WTC11 (cell line): ENCODE measurements at regions not wholly inside any gene's neighbourhood (a gene's known extent, or its start where the extent isn't known, plus 50 kb on each side); places are given as distances from the start of the nearest gene placed in this dataset.

Experiments
- ATAC-seq: fragments of 200-7000 bp; cut with Tn5 transposase; 2 replicates; pipeline ENCODE4 v1.10.0; 2021; ENCODE audit warnings: mild to moderate bottlenecking, moderate library complexity
- CTCF ChIA-PET: fragments of 300-600 bp; sonication (Branson Sonifier 250); formaldehyde crosslinking; loops from one replicate; lab custom pipeline; 2021; ENCODE audit warnings: antibody characterized with exemption; lab: Charles Lee
- POLR2A ChIA-PET: fragments of 350-600 bp; sonication (Branson Sonifier 250); formaldehyde crosslinking; loops from one replicate; lab custom pipeline; 2021; ENCODE audit warnings: antibody characterized with exemption; lab: Charles Lee
- DNase-seq: peaks from one replicate; pipeline ENCODE4 v3.0.0; 2021; ENCODE audit warnings: low spot score
- H3K27ac Mint-ChIP-seq: 2 replicates; pipeline ENCODE4 v1.8.0; 2021; ENCODE audit warnings: mixed read lengths
- H3K27me3 Mint-ChIP-seq: 2 replicates; pipeline ENCODE4 v1.8.0; 2021; ENCODE audit warnings: low read depth, mild to moderate bottlenecking, moderate library complexity, mixed read lengths
- H3K36me3 Mint-ChIP-seq: 2 replicates; pipeline ENCODE4 v1.8.0; 2021; ENCODE audit warnings: mixed read lengths
- H3K4me1 Mint-ChIP-seq: 2 replicates; pipeline ENCODE4 v1.8.0; 2022; ENCODE audit warnings: mixed read lengths
- H3K4me3 Mint-ChIP-seq: 2 replicates; pipeline ENCODE4 v1.8.0; 2021; ENCODE audit warnings: mild to moderate bottlenecking, moderate library complexity, mixed read lengths
- H3K9me3 Mint-ChIP-seq: 2 replicates; pipeline ENCODE4 v1.8.0; 2021; ENCODE audit warnings: mixed read lengths
- ATF1 ChIP-seq: sonication (generic); formaldehyde crosslinking; IDR thresholded peaks from 2 replicates; pipeline ENCODE4 v1.8.1; 2023; ENCODE audit warnings: mild to moderate bottlenecking, moderate library complexity, missing genetic modification reagents
- ESRRA ChIP-seq: sonication (generic); formaldehyde crosslinking; IDR thresholded peaks from 2 replicates; pipeline ENCODE4 v1.8.1; 2022; ENCODE audit warnings: mild to moderate bottlenecking, missing genetic modification reagents, borderline replicate concordance
- GTF2I ChIP-seq: fragments of 250-450 bp; sonication (Bioruptor Pico); conservative IDR thresholded peaks from 2 replicates; pipeline ENCODE4 v1.4.0; 2021; ENCODE audit warnings: mild to moderate bottlenecking
- JAZF1 ChIP-seq: fragments of 250-450 bp; sonication (Bioruptor Pico); IDR thresholded peaks from 2 replicates; pipeline ENCODE4 v1.9.0; 2021; ENCODE audit warnings: moderate library complexity, mild to moderate bottlenecking, inconsistent platforms
- MXD4 ChIP-seq: fragments of 250-450 bp; sonication (Bioruptor Pico); IDR thresholded peaks from 2 replicates; pipeline ENCODE4 v1.8.0; 2021; ENCODE audit warnings: mild to moderate bottlenecking, moderate library complexity, borderline replicate concordance
- NFATC4 ChIP-seq: fragments of 250-450 bp; sonication (Bioruptor Pico); IDR thresholded peaks from 2 replicates; pipeline ENCODE4 v1.9.0; 2021; ENCODE audit warnings: mild to moderate bottlenecking
- NR1H2 ChIP-seq: sonication (generic); formaldehyde crosslinking; IDR thresholded peaks from 2 replicates; pipeline ENCODE4 v1.9.0; 2021; ENCODE audit warnings: mild to moderate bottlenecking, moderate library complexity, missing genetic modification reagents
- RELA ChIP-seq: sonication (generic); formaldehyde crosslinking; IDR thresholded peaks from 2 replicates; pipeline ENCODE4 v1.8.1; 2022; ENCODE audit warnings: missing genetic modification reagents, mild to moderate bottlenecking, borderline replicate concordance
- RORB ChIP-seq: fragments of 250-450 bp; sonication (Bioruptor Pico); IDR thresholded peaks from 2 replicates; pipeline ENCODE4 v1.9.0; 2021; ENCODE audit warnings: mild to moderate bottlenecking
- SMAD3 ChIP-seq: sonication (generic); formaldehyde crosslinking; IDR thresholded peaks from 2 replicates; pipeline ENCODE4 v1.8.0; 2022; ENCODE audit warnings: missing genetic modification reagents, mild to moderate bottlenecking, borderline replicate concordance
- TCF7 ChIP-seq: sonication (generic); formaldehyde crosslinking; IDR thresholded peaks from 2 replicates; pipeline ENCODE4 v1.8.0; 2022; ENCODE audit warnings: mild to moderate bottlenecking, low read depth, missing genetic modification reagents, moderate library complexity
- TEAD1 ChIP-seq: sonication (generic); formaldehyde crosslinking; IDR thresholded peaks from 2 replicates; pipeline ENCODE4 v1.8.0; 2022; ENCODE audit warnings: mild to moderate bottlenecking, missing genetic modification reagents
- ZNF423 ChIP-seq: fragments of 250-450 bp; sonication (Bioruptor Pico); IDR thresholded peaks from 2 replicates; pipeline ENCODE4 v2.1.2; 2022; ENCODE audit warnings: mild to moderate bottlenecking, moderate library complexity
- TF ChIP-seq, protein P1 (sequence below): sonication (generic); formaldehyde crosslinking; IDR thresholded peaks from 2 replicates; pipeline ENCODE4 v1.8.0; 2022; ENCODE audit warnings: missing genetic modification reagents
- TF ChIP-seq, protein P2 (sequence below): sonication (generic); formaldehyde crosslinking; IDR thresholded peaks from 2 replicates; pipeline ENCODE4 v1.8.1; 2023; ENCODE audit warnings: mild to moderate bottlenecking, missing genetic modification reagents, borderline replicate concordance
- TF ChIP-seq, protein P3 (sequence below): fragments of 250-450 bp; sonication (Bioruptor Pico); IDR thresholded peaks from 2 replicates; pipeline ENCODE4 v1.9.0; 2021; ENCODE audit warnings: moderate library complexity, mild to moderate bottlenecking, inconsistent platforms, borderline replicate concordance
- TF ChIP-seq, protein P4 (sequence below): sonication (generic); formaldehyde crosslinking; IDR thresholded peaks from 2 replicates; pipeline ENCODE4 v1.8.1; 2022; ENCODE audit warnings: low read depth, mild to moderate bottlenecking, moderate library complexity, missing genetic modification reagents, borderline replicate concordance
- TF ChIP-seq, protein P5 (sequence below): sonication (generic); formaldehyde crosslinking; IDR thresholded peaks from 2 replicates; pipeline ENCODE4 v1.8.0; 2023; ENCODE audit warnings: missing genetic modification reagents, mild to moderate bottlenecking, borderline replicate concordance

DNA sequence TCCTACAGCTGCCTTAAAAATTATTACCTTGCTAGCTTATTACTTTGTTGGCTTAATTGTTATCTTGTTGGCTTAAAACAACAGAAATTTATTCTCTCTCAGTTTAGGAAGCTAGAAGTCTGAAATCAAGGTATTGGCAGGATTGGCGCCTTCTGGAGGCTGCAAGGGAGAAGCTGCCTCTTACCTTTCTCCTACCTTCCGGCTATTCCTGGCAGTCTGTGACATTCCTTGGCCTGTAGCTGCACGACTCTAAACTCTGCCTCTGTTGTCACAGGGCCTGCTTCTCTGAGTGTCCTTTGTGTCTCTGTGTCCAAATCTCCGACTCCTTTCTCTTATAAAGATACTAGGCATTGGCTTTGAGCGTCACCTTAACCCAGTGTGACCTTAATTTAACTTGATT is 579.9 kb upstream of the B3GALT2 start (continued):
- TF ChIP-seq, protein P1, sequence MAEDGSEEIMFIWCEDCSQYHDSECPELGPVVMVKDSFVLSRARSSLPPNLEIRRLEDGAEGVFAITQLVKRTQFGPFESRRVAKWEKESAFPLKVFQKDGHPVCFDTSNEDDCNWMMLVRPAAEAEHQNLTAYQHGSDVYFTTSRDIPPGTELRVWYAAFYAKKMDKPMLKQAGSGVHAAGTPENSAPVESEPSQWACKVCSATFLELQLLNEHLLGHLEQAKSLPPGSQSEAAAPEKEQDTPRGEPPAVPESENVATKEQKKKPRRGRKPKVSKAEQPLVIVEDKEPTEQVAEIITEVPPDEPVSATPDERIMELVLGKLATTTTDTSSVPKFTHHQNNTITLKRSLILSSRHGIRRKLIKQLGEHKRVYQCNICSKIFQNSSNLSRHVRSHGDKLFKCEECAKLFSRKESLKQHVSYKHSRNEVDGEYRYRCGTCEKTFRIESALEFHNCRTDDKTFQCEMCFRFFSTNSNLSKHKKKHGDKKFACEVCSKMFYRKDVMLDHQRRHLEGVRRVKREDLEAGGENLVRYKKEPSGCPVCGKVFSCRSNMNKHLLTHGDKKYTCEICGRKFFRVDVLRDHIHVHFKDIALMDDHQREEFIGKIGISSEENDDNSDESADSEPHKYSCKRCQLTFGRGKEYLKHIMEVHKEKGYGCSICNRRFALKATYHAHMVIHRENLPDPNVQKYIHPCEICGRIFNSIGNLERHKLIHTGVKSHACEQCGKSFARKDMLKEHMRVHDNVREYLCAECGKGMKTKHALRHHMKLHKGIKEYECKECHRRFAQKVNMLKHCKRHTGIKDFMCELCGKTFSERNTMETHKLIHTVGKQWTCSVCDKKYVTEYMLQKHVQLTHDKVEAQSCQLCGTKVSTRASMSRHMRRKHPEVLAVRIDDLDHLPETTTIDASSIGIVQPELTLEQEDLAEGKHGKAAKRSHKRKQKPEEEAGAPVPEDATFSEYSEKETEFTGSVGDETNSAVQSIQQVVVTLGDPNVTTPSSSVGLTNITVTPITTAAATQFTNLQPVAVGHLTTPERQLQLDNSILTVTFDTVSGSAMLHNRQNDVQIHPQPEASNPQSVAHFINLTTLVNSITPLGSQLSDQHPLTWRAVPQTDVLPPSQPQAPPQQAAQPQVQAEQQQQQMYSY = no peak
- no peak for TF ChIP-seq NFATC4 (CRISPR knock-in tag)
- TF ChIP-seq NR1H2 = no peak
- TF ChIP-seq, all 79 proteins: peak for 0

DNA sequence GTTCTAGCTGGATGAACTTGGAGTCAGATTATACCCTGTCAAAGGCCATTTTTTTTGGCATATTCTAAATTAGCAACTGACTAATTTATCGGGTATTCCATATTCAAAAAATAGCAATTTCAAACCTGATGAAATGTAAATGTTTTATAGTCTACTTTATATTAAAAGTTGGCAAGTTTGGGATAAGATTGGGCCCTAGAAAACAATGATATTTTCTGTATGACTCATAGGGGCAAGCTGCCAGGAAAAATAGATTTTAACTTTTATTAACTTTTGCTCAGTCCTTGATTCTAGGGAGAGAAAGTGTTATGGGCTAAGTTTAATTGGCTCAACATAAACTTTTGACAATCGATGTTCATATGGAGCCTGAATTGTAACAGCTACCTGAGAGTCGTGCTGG is 576.9 kb upstream of the B3GALT2 start:
- POLR2A ChIA-PET = no interaction called here
- H3K27ac Mint-ChIP-seq = no peak overlapping the region
- no peak for ATAC-seq

DNA sequence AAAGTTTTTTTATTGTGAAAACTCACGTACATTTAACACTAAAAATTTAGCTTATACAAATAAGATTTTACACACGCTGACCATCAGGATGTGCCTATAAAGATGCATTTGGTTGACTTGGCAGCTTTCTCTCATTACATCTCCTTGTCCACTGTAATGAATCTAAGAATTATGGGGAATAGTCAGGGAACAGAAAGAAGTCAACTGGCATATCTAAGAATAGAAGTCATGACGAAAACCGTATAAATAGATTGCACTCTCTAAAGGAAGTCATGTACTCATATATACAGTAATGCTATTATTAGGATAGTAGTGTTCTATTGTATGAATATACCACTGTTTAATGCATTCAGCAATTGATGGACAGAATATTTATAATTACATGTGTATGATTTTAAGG is 575.8 kb upstream of the B3GALT2 start:
- H3K27me3 Mint-ChIP-seq = no peaks in the 10 kb centered on the region
- H3K4me3 Mint-ChIP-seq = no peak overlapping the region
- no peaks in the 10 kb centered on the region for H3K4me1 Mint-ChIP-seq
- no peaks in the 10 kb centered on the region for H3K9me3 Mint-ChIP-seq
- H3K27ac Mint-ChIP-seq = no peak overlapping the region
- POLR2A ChIA-PET = no interaction called here
- DNase-seq = no peak
- ATAC-seq = no peak
- TF ChIP-seq, protein P2, sequence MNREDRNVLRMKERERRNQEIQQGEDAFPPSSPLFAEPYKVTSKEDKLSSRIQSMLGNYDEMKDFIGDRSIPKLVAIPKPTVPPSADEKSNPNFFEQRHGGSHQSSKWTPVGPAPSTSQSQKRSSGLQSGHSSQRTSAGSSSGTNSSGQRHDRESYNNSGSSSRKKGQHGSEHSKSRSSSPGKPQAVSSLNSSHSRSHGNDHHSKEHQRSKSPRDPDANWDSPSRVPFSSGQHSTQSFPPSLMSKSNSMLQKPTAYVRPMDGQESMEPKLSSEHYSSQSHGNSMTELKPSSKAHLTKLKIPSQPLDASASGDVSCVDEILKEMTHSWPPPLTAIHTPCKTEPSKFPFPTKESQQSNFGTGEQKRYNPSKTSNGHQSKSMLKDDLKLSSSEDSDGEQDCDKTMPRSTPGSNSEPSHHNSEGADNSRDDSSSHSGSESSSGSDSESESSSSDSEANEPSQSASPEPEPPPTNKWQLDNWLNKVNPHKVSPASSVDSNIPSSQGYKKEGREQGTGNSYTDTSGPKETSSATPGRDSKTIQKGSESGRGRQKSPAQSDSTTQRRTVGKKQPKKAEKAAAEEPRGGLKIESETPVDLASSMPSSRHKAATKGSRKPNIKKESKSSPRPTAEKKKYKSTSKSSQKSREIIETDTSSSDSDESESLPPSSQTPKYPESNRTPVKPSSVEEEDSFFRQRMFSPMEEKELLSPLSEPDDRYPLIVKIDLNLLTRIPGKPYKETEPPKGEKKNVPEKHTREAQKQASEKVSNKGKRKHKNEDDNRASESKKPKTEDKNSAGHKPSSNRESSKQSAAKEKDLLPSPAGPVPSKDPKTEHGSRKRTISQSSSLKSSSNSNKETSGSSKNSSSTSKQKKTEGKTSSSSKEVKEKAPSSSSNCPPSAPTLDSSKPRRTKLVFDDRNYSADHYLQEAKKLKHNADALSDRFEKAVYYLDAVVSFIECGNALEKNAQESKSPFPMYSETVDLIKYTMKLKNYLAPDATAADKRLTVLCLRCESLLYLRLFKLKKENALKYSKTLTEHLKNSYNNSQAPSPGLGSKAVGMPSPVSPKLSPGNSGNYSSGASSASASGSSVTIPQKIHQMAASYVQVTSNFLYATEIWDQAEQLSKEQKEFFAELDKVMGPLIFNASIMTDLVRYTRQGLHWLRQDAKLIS = no peak
- no peak for TF ChIP-seq NR1H2
- no peak for TF ChIP-seq RELA
- TF ChIP-seq ESRRA = no peak
- TF ChIP-seq TCF7 = no peak
- no peak for TF ChIP-seq RORB (CRISPR knock-in tag)
- no peak for TF ChIP-seq JAZF1 (CRISPR knock-in tag)
- TF ChIP-seq MXD4 (CRISPR knock-in tag) = no peak
- TF ChIP-seq, protein P3, sequence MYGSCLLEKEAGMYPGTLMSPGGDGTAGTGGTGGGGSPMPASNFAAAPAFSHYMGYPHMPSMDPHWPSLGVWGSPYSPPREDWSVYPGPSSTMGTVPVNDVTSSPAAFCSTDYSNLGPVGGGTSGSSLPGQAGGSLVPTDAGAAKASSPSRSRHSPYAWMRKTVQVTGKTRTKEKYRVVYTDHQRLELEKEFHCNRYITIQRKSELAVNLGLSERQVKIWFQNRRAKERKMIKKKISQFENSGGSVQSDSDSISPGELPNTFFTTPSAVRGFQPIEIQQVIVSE (CRISPR knock-in tag) = no peak
- no peak for TF ChIP-seq ZNF423 (CRISPR knock-in tag)
- CTCF ChIA-PET = no interaction called here
- no peaks in the 10 kb centered on the region for H3K36me3 Mint-ChIP-seq

More for the DNA sequence above, 576.9 kb upstream of the B3GALT2 start:
- Mint-ChIP-seq H3K4me3 (no peak overlapping the region), H3K4me1 (no peaks in the 10 kb centered on the region)
- CTCF ChIA-PET = no interaction called here
- no peak for TF ChIP-seq TEAD1 (CRISPR knock-in tag)
- no peak for TF ChIP-seq SMAD3 (CRISPR knock-in tag)
- TF ChIP-seq, protein P4, sequence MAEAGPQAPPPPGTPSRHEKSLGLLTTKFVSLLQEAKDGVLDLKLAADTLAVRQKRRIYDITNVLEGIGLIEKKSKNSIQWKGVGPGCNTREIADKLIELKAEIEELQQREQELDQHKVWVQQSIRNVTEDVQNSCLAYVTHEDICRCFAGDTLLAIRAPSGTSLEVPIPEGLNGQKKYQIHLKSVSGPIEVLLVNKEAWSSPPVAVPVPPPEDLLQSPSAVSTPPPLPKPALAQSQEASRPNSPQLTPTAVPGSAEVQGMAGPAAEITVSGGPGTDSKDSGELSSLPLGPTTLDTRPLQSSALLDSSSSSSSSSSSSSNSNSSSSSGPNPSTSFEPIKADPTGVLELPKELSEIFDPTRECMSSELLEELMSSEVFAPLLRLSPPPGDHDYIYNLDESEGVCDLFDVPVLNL (CRISPR knock-in tag) = no peak
- TF ChIP-seq, protein P5, sequence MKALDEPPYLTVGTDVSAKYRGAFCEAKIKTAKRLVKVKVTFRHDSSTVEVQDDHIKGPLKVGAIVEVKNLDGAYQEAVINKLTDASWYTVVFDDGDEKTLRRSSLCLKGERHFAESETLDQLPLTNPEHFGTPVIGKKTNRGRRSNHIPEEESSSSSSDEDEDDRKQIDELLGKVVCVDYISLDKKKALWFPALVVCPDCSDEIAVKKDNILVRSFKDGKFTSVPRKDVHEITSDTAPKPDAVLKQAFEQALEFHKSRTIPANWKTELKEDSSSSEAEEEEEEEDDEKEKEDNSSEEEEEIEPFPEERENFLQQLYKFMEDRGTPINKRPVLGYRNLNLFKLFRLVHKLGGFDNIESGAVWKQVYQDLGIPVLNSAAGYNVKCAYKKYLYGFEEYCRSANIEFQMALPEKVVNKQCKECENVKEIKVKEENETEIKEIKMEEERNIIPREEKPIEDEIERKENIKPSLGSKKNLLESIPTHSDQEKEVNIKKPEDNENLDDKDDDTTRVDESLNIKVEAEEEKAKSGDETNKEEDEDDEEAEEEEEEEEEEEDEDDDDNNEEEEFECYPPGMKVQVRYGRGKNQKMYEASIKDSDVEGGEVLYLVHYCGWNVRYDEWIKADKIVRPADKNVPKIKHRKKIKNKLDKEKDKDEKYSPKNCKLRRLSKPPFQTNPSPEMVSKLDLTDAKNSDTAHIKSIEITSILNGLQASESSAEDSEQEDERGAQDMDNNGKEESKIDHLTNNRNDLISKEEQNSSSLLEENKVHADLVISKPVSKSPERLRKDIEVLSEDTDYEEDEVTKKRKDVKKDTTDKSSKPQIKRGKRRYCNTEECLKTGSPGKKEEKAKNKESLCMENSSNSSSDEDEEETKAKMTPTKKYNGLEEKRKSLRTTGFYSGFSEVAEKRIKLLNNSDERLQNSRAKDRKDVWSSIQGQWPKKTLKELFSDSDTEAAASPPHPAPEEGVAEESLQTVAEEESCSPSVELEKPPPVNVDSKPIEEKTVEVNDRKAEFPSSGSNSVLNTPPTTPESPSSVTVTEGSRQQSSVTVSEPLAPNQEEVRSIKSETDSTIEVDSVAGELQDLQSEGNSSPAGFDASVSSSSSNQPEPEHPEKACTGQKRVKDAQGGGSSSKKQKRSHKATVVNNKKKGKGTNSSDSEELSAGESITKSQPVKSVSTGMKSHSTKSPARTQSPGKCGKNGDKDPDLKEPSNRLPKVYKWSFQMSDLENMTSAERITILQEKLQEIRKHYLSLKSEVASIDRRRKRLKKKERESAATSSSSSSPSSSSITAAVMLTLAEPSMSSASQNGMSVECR (CRISPR knock-in tag) = no peak
- no peak for TF ChIP-seq ATF1 (CRISPR knock-in tag)
- no peak for TF ChIP-seq GTF2I
- TF ChIP-seq, all 79 proteins: peak for 0
- DNase-seq = no peak
- Mint-ChIP-seq H3K27me3 (no peaks in the 10 kb centered on the region), H3K36me3 (no peaks in the 10 kb centered on the region), H3K9me3 (no peaks in the 10 kb centered on the region)
